AG20443 (cell line): ENCODE measurements at regions not wholly inside any gene's neighbourhood (a gene's known extent, or its start where the extent isn't known, plus 50 kb on each side); places are given as distances from the start of the nearest gene placed in this dataset.
"Not testable (repeated sequence)": the region's sequence is repeated elsewhere in the genome, so short reads cannot be mapped to it uniquely, and the experiment has no call there.

ENCODE experiments used
- DNase-seq: peaks from one replicate; pipeline ENCODE4 v3.0.0; 2012; ENCODE audit warnings: low spot score, mixed read lengths

DNA sequence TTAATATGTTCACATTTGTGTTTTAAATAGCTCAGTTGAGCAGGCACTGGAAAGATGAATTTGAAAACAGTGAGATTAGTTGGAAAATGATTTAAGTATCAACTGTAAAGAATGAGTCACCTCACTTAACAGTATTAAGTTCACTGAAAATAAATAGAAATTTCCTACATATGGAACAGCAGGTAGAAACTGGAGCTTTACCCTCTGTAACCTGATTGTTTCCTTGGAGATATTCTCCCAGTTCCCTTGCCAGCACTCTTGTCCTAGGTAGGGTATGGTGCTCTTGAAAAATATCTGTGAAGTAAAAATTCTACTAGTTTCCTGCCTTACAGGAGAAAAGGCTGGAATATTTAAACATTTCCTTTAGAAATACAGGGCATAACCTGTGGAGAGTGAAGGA, 81.3 kb upstream of the DLGAP1 start:
- no peak for DNase-seq

DNA sequence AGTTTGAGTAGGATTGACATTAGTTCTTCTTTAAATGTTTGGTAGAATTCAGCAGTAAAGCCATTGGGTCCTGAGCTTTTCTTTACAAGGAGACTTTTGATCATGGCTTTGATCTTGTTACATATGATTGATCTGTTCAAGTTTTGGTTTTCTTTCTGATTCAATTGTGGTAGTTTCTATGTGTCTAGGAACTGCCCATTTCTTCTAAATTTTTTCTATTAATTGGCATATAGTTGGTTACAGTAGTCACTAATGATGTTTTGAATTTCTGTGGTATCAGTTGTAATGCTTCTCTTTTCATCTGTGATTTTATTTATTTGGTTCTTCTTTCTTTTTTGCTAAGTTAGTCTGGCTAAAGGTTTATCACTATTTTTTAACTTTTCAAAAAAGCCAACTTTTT, 73.3 kb upstream of the DLGAP1 start:
- no peak for DNase-seq

DNA sequence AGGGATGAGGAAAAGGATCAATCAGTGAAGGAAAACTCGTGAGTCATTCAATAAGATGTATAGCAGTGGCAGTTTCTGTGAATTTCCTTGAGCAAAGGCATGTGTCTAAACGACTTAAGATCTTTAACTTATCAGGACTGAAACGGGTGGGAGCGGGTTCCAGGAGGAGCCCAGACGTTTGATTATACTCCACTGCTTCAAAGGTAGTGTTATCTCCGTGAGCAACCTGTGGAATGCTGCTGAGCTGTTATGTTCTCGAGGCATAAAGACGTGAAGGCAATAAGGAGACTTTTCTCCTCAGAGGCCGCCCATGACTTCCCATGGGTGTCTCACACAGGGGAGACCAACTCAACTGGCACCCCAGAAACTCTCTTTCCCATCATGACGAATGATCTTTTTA, 72.7 kb upstream of the DLGAP1 start:
- not testable (repeated sequence) for DNase-seq

DNA sequence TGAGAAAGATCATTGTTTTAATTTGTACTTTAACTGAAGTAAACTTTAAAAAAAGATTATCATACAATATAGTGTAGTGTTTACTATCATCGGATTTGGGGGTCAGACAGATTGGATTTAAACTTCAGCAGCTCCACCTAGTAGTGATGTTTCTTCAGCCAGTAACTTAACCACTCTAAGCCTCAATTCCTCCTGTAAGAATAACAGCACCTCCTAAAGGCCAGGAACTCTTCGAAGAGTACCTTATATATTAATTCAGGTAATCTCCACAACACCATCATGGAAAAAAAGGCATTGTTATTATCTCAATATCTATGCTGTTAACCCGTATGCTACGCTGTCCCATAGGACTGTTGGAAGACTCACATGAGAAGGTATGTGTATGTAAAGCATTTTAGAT, 69.0 kb upstream of the DLGAP1 start:
- no peak for DNase-seq

DNA sequence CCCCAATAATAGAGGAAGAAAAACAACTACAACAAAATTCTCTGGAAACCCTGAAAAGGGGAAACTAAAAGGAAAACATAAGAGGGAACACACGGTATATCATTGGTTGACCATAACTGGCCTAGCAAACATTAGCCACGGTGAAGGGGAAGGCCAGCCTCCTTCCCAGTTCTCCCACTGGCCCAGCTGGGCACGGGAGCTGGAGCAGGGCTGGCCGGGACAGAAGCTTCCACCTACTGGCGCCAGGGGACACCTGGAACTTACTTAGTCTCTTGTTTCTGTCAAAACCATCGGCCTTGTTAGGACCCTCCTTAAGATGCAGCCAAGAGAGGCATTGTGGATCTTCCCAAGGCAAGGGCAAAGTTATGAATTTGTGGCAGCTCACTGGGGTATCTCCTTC, 56.1 kb upstream of the DLGAP1 start:
- no peak for DNase-seq

DNA sequence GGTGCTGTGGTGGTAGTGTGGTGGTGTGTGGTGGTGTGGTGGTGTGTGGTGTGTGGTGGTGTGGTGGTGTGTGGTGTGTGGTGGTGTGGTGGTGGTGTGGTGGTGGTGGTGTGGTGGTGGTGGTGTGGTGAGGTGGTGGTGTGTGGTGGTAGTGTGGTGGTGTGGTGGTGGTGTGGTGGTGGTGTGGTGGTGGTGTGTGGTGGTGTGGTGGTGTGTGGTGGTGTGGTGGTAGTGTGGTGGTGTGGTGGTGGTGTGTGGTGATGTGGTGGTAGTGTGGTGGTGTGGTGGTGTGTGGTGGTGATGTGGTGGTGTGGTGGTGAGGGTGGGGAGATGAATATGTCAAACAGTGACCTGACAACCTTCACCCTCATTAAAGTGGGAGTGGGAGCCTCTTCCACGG, 55.6 kb upstream of the DLGAP1 start:
- no peak for DNase-seq

DNA sequence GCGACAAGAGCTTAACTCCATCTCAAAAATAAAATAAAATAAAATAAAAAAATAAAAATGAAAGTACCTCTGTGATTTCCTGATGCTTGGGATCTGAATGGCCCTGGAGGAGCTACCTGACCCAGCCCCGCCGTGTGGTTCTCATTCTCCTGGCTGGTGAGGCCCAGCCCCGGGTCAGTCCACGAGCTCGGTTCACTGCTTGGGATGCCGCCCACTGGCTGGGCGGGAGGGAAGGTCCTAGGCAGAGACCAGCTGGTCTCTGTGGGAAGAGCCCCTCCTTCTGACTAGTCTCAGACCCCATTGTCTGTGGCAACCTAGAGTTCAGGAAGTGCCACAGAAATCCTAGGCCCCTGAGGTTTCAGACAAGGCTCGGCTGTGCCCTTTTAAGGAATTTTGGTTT, 55.1 kb upstream of the DLGAP1 start:
- DNase-seq = no peak
